Dedifferentiated amniotic fluid mesenchymal stem cell (primary cell): ENCODE measurements at regions not wholly inside any gene's neighbourhood (a gene's known extent, or its start where the extent isn't known, plus 50 kb on each side); places are given as distances from the start of the nearest gene placed in this dataset.

Experiments
- DNase-seq: peaks from one replicate; pipeline ENCODE4 v3.0.0-alpha.2; 2016; ENCODE audit errors: extremely low spot score

GRCh38 chr2:158049129-158049855 is 52.4 kb upstream of the UPP2 start:
- DNase-seq = no peak

DNA sequence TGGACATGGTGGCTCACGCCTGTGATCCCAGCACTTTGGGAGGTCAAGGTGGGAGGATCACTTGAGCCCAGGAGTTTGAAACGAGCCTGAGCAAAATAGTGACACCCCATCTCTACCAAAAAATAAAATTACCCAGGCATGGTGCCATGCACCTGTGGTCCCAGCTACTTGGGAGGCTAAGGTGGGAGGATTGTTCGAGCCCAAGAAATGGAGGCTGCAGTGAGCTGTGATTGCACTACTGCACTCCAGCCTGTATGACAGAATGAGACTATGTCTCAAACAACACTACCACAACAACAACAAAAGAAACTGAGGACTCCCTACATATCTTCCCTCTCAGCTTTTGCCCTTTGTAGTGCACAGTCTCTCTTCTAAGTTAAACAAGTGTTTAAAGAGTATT is 53.3 kb upstream of the UPP2 start:
- DNase-seq = no peak

DNA sequence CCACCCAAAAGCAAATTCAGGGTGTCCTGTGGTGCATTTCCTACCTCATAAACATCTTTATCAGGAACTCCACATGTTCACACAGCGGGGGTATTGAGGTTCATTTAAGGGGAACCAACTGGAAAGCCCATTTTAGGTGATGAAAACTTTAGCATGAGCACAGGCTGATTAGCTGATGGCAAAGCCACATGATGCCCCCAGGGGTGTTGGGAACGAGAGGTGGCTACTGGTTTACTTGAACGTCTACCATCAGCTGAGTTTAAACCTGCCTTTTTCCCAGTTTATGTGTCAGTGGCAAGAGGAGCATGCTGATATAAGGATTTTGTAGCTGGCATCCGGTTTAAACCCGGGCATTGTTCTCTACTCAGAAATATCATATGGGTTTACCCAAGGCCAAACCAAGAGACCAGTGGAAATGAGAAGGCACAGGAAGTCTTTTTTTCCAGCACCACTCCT is 54.5 kb upstream of the UPP2 start:
- no peak for DNase-seq

- no peak for DNase-seq
Measured at GRCh38 chr2:158046121-158046880, 55.4 kb upstream of the UPP2 start.

- DNase-seq = no peak
Measured at GRCh38 chr2:158045362-158045761, 56.3 kb upstream of the UPP2 start.

GRCh38 chr2:158043181-158043948 is 58.3 kb upstream of the UPP2 start:
- no peak for DNase-seq

- no peak for DNase-seq
Measured at GRCh38 chr2:158042666-158043065, 59.0 kb upstream of the UPP2 start.

- no peak for DNase-seq
Measured at GRCh38 chr2:158042245-158042644, 59.4 kb upstream of the UPP2 start.

- no peak for DNase-seq
Measured at GRCh38 chr2:158041400-158041799, 60.3 kb upstream of the UPP2 start.

- no peak for DNase-seq
Measured at GRCh38 chr2:158038901-158039300, 62.8 kb upstream of the UPP2 start.

DNA sequence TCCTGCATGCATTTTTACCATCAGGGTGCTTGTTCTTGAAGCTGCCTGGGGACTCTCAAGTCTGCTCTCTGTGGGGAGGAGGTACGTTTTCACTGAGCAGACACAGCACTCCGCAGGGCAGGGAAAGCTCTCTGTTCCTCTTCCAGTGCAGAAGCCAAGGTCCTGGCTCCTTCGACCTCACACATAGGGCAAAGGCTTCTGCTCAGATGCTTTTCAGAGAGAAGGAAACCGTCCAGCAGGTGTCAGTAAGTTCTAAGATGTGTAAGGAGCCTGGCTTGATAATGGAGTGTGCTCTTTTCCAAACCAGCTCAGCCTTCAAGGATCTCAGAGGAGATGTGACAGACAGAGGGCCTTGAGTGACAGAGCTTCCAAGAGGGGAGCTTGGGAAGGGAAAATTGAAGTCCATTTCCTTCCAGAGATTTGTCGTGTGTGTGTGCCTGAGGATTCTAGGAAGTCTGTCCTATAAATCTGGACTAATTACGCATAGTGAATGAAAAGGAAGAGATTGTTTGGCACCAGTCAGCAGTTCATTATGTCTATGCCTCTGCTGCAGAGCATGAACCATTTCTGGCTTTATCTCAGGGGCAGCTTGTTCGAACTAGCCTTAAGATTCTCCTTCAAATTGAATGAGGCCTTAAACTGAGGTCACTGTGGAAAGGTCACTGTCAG is 67.3 kb upstream of the UPP2 start:
- peak; percentile 57 for DNase-seq

DNA sequence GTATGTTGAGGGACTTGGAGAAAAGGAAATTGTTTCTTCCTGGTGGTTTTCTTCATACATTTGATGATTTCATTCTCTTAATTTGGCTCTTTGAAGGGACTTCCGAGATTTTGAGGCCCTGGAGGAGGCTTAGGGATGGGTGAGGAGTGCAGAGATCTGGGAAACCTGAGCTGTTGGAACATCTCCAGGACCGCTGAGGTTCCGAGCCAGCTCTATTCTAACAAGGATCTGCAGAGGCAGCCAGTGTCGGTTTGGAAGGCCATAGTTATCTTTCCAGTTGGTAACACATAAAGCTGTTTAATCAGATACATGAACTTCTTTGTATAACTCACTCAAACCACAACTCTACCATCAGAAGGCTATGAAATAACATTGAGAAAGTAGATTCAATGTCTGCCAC is 70.3 kb upstream of the UPP2 start:
- no peak for DNase-seq

DNA sequence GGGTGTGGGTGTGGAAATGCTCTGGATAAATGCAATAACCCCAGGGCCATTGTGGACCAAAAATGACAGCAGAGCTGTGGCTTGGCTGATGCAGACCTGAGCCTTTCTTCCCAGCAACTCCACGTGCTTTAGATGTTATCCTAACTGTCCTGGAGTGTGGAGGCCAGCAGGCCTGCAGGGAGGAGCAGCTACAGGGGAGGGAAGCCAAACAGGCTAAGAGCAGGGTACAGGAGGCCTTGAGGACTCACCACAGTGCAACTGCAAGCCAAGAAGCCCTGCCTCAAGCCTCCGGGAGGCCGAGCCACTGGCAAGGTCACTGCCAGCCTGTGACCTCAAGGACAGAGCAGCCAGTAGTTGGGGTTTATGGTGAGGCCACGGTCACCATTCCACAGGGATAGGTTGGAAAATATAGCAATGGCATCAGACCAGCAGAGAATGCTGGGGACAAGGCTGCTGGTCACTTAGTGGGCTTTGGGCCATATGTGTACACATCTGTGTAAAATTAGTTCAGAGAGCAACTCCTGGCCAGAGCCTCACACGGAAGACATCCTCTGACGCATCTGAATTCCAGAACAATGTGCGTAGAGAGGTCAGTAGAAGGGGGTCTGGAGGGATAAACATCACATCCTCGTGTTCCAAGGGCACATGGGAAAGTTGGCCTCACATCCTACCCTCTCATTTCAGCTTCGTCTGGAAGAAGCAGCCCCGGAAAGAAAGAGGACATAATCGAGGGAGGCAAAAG is 76.2 kb upstream of the UPP2 start:
- DNase-seq = no peak

- DNase-seq = peak; percentile 32
Measured at GRCh38 chr2:158024288-158024898, 77.3 kb upstream of the UPP2 start.

DNA sequence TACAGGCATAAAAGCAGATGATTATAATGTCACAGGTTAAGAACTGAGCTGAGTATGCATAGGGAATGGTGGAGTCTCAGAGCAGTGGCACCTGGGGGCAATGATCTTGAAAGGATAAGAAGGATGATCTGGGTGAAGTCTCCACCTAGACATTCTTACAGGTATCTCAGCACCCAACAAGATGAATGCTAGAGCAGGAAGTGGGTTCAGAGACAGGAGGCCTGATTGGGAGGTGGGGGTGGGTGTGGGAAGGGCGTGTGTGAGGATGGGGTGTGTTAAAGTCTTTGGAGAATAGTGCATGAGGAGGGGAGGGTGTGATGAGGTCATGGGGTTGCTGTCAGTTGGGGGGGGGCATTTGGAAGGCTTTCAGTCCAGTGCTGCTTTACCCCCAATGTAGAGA is 78.8 kb upstream of the UPP2 start:
- DNase-seq = no peak

DNA sequence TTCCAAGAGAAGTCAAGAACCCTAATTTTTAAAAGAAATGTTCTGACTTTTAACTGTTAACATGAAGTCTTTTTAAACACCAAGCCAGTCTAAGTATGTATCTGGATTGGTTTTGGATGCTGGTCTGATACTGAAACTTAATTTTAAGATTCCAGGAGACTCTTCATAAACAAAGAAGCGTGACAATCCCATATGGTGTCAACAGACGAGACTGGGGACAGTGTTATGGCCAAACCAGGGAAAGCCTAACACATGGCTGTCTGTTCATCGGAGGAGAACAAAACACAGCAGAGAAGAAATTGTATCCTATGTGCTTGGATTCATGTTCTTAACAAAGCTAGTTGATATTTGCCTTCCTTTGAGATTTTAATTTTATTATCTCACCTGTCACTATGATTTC is 80.5 kb upstream of the UPP2 start:
- no peak for DNase-seq

GRCh38 chr2:158015428-158016076 is 86.1 kb upstream of the UPP2 start:
- no peak for DNase-seq

DNA sequence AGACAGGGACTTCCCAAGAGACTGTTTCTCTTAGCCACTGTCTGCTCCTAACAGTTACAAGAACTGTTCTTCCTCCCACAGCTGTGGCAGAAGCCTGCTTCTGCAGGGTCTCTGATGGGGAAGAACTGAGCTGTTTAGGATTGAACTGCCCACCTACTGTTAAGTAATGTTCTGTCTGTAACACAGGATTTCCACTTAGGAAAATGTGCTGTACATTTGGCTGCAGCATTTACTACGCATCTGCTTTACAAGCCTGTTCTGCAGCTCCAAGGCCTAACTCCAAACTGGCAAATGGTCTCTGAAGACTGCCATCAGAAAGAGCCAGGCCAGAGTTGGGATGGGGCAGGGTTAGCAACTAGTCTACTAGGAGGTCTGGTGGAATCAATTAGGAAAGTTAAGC is 87.8 kb upstream of the UPP2 start:
- no peak for DNase-seq

- DNase-seq = no peak
Measured at GRCh38 chr2:158011055-158011771, 90.5 kb upstream of the UPP2 start.

DNA sequence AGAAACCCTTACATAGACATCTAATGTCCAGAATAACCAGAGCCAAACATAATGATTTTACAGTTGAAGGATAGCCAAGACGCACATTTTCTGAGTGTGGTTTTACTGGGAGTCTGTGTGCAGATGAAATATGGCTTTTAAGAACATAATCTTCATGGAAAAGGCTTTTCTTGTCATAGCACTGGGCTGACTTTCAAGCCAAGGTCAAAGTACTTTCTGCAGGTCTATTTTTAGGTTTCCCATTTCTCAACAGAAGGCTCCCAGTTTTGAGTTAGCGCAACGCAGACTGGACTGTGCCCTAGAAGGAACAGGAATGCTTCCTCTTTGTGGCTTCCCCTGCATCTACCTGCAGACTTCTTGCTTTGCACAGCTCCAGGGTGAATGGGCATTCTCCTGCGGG is 92.3 kb upstream of the UPP2 start:
- no peak for DNase-seq
